Left hindlimb (tissue), 1 donor: ENCODE measurements at regions not wholly inside any gene's neighbourhood (a gene's known extent, or its start where the extent isn't known, plus 50 kb on each side); places are given as distances from the start of the nearest gene placed in this dataset.
"Not testable (repeated sequence)": the region's sequence is repeated elsewhere in the genome, so short reads cannot be mapped to it uniquely, and the experiment has no call there.

Experiments used
- DNase-seq: peaks from one replicate; pipeline ENCODE4 v3.0.0-alpha.2; 2018

DNA sequence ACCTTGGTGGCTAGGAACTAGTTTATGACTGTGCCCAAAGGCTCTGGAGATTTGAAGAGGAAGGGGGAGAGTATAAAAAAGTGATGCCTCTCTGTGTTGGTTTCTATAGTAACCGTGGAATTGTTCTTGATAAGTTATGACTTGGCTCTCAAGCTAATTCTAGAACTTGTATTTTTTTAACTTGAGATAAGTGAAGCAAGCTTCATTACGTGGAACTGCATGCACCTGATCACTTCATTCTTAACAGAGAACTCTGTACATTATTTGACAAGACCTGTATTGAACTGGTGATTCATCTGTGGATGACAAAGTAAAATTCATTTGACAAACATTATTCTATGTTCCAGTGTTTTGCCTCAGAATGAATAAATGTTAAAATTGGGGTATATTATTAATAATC is 1452.2 kb downstream of the REEP3 start:
- no peak for DNase-seq

DNA sequence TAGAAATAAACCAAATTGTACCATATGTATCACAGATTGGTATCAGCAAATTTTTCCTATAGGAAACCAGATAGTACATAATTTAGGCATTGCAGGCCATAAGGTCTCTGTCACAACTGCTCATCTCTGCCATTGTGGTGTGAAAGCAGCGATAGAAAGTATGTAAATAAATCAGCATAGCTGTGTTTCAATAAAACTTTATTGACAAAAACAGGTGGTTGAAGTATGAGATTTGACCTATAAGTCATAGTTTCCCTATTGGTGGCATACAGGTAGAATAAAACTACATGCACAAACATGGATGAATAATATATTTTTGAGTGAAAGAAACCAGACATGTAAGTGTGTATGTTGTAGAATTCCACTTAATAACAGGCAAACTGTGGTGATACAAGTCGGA is 1454.9 kb downstream of the REEP3 start:
- DNase-seq: no peak

DNA sequence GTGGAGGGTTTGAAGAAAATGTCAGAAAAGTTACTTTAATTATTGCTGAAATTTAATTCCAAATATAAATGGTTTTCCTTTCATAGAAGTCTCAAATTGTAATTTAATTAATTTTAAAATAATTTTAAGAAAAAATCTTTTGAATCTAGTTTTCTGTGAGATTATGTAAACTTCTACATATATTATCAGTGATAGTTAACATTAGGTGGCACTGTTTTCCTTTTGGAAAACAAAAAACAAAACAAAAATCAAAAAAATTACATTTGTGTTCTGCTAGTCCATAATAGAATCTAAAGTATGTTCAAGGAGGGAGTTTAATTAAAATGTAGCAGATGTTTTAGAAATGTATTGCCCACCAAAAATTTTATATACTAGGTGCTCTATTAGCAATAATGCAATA is 1456.7 kb downstream of the REEP3 start:
- DNase-seq: no peak

DNA sequence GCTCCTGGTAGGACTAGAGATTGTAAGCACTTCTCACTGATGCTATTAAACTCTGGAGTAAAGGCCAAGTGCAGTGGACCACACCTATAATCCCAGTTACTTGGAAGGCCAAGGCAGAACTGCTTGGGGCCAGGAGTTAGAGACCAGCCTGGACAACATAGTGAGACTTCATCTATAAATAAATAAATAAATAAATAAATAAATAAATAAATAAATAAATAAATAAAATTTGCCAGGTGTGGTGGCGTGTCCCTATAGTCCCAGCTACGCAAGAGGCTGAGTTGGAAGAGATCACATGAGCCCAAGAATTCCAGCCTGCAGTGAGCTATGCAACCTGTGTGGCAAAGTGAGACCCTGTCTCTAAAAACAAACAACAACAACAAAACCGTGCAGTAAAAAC is 1475.7 kb downstream of the REEP3 start:
- DNase-seq: no peak

DNA sequence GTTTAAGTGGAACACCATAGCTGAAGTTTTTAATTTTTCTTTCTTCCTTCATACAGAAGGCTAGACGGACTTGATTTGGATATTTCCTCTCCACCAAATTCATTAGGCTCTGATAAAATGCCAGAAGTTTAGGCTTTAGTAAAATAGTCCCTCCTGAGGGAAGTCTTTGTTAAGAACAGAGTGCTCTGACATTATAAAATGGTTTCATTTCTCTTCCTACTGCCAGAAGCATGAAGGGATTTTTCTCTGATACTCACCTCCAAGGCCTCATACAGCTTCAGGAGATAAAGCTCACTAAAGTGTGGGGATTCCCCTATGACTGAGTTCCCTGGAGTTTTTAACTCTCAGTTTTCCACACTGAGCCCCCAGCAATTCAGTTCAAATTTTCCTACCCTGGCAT is 1489.6 kb downstream of the REEP3 start:
- DNase-seq: no peak

DNA sequence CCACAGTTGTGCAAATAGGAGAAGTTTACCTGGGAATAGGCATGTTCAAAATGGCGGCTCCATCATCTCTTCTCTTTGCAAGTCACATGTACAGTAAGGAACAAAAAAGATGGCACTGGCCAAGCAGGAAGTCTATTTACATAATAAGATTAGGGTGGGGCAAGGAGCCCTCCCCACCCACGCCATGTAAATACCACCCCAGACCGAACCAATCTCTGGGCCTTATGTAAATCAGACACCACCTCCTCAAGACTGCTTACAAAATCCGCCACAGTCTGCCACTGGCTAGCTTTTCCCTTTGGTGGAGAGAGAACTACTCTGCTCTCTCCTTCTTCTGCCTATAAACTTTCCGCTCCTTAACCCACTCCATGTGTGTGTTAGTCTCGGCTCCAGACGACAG is 1496.3 kb downstream of the REEP3 start:
- no peak for DNase-seq

DNA sequence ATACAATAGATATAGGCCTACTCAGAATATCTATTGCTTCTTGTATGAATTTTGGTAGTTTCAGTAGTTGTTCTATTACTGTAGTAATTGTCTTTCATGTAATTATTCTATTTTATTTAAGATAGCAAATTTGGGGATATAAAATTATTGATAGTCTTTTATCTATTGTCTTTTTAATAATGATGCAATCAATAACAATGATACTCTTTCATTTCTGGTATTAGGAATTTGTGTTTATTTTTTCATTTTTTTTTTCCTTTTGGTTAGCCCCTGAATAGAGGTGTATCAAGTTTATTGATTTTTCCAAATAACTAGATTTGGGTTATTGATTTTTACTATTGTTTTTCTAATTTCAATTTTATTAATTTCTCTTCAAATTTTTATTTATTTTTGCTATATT is 1503.7 kb downstream of the REEP3 start:
- DNase-seq: no peak

DNA sequence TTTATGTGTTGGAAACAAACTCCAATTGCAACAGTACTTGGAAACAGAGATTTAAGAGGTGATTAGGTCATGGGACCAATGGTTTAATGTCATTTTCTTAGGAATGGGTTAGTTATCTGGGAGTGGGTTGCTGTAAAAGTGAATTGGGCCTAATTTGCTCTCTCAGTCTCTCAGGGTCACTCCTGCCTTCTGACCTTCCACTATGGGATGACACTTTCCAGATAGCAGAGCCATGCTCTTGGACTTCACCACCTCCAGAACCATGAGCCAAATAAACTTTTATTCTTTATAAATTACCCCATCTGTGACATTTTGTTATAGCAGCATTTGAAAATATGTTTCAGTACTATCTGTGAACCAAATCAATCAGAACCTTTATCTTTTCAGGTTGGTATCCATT is 1509.1 kb downstream of the REEP3 start:
- no peak for DNase-seq

DNA sequence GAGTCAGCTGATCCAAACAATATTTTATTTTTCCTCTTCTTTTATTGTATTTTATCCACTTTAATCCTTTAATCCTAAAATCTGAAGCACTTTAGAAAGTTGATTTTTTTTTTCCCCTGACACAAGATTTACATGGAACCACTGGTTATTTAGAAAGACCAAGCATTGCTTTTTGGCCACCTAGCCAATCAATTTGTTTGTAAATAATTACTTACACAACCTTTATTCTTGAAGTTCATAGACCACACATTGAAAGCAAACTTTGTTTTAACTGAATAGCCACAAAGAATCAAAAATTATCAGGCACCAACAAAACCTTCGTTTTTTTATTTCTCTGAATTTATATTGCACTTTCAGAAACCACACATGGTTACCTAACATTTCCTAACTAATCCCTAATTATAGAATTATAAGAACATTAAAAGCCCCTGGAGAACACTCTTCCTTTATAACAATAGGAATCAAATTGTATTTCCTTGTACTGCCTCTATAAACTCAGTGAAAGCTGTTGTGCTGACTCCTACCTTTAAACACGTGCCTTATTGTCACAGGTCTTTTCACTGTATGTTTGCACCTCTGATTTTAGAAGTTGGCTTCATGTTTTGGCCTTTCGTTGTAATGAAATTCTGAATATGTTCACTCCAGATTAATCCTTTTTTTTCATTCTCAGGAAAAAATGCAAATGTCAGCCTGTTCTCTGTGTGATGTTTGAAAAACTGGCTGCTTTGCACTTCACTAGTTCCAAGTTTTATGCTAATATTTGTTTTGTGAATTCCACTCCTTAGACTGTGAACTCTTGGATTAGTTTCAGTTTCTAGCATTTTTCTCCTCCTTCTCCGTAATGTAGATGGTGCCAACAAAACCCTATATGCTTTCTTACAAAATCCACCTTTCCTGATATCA is 1511.9 kb downstream of the REEP3 start:
- DNase-seq: no peak

DNA sequence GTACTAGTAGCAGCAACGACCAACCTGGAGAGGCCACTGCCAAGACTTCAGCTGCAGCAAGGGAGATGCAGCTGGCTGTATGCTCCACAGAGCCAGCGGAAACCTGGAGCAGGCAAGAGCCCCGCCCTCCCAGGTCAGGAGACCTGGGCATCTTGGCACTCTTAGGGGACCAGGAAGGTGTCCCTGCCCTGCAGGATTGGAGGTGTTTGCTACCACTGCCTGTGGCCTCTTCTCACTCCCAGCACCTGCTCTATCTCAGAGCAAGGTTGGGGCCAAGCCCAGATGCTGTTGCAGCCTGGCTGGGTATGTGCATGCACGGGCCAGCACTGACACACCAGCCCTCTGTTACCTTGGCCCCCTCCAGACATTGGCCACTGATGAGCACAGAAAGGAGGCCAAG is 1512.8 kb downstream of the REEP3 start:
- DNase-seq: no peak

DNA sequence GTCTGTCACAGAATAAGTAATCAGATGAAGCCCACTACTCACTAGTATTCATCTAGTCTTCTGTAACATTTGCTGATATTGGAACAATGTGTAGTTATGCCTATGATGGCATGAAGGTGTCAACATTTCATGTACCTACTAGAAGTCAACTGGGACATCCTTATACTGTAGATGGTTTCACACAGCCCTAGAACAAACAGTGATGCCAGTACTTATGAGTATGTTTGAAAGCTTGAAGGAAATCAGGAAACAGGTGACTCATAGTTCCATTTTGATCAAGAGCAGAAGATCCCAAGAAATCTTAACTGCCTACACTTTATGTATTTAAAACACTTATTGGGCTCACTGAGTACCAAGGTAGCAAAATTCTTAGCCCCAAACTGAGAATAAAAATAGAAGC is 1519.6 kb downstream of the REEP3 start:
- no peak for DNase-seq

DNA sequence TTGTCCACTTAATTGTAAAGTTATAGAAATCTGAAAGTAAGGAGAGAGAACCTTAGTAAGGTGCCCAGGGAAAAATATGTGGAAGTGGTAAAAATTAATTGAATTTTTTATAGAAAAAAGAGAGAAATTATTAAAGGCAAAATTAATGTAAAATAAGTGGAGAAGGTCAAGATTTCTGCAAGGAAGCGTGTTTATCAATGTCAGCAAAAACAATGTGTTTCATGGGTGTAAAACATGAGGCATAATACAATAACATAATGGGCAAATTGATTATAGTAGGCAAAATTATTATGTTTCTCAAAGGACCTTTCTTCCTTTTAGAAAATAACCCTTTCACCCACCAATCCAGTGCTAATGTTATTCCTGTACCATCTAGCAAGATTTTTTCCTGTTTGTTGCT is 1520.1 kb downstream of the REEP3 start:
- DNase-seq: no peak

DNA sequence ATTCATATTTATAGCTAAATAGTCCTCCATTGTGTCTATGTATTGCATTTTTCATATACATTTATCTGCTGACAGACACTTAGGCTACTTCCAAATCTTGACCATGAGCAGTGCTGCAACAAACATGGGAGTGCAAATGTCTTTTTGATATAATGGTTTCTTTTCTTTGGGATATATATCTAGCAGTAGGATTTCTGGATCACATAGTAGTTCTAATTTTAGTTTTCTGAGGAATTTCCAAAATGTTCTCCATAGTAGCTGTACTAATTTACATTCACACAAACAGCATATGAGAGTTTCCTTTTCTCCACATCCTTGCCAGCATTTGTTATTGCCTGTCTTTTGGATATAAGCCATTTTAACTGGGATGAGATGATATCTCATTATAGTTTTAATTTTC is 1521.3 kb downstream of the REEP3 start:
- no peak for DNase-seq

DNA sequence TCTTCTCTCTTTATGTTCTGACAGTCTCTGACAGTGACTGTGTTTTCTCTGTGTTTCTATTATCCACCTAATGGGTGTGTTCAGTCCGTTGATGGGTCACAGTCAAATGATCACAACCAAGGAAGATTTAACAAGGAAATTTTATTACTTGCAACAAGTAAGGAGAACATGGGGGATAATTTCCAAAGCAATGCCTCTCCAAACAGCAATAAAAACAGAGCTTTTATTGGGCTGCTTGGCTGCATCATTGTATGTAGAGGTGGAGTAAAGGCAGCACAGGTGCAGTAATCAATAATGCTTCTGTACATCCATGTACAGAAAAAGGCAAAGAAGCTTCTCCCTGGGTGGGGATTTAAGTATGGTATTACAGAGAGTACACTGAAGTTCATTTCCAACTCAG is 1525.6 kb downstream of the REEP3 start:
- no peak for DNase-seq

DNA sequence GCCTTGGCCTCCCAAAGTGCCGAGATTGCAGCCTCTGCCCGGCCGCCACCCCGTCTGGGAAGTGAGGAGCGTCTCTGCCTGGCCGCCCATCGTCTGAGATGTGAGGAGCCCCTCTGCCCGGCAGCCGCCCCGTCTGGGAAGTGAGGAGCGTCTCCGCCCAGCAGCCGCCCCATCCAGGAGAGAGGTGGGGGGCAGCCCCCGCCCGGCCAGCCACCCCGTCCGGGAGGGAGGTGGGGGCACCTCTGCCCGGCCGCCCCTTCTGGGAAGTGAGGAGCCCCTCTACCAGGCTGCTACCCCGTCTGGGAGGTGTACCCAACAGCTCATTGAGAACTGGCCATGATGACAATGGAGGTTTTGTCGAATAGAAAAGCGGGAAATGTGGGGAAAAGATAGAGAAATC is 1530.9 kb downstream of the REEP3 start:
- not testable (repeated sequence) for DNase-seq

DNA sequence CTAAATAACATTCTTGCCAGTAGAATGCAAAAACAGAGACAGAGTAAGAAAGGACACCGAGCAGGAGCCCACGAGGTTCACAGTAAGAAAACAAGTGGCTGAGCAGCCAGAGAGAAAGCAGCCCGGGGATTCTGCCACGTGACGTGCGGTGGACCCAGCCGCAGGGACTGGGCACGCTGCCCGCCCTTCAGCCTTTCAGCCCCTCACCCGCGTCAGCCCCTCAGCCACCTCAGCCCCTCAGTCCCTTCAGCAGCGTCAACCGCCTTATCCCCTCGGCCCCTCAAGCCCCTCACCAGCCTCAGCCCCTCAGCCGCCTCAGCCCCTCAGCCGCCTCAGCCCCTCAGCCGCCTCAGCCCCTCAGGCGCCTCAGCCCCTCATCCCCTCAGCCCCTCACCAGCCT is 1532.2 kb downstream of the REEP3 start:
- not testable (repeated sequence) for DNase-seq

DNA sequence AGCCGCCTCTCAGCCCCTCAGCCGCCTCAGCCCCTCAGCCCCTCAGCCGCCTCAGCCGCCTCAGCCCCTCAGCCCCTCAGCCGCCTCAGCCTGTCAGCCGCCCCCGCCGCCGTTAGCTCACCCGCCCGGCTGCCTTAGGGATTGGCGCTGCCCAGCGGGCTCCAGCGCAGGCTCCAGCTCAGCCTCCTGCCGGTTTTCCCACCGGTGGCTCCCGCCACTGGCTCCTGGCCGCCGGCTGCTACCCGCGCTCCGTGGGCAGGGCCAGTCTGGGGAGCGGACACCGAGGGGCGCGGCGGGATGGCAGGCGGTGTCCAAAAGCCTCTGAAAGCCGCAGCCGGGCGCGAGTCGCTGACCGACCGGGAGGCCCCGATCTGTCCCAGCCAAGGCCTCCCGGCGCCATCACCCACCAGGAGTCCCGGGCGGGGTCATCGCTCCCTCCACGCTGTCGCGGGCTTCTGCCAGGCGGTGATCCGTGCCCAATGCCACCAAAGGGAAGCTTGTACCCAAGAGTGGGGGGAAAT is 1532.7 kb downstream of the REEP3 start:
- DNase-seq: not testable (repeated sequence)

DNA sequence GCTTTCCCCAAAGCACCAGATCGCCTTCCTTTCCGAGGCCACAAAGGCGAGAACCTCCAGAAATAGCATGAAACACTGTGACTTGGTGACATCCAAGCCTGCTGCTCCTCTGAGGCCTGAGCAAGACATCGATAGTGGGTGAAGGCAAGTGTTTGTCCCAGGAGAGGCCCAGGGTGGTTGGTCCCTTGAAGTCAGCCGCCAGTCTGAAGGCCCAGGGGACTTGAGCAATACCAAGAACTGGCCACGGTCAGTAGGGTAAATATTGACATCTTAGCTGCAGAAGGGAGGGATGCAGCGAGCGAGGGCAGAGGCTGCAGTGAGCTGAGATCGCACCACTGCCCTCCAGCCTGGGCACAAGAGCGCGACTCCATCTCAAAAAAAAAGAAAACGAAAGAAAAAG is 1533.5 kb downstream of the REEP3 start:
- not testable (repeated sequence) for DNase-seq

DNA sequence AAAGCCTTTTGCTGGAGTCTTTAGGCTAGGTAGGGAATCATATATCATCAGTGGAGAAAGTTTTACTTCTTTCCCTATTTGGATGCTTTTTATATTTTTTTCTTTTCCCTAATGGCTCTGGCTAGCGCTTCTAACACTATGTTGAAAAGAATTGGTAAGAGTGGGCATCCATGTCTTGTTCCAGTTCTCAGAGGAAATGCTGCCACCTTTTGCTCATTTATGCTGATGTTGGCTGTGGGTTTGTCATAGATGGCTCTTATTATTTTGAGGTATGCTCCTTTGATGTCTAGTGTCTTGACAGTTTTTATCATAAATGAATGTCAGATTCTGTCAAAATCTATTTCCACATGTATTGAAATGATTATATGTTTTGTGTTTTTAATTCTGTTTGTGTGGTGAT is 1544.1 kb downstream of the REEP3 start:
- DNase-seq: no peak

DNA sequence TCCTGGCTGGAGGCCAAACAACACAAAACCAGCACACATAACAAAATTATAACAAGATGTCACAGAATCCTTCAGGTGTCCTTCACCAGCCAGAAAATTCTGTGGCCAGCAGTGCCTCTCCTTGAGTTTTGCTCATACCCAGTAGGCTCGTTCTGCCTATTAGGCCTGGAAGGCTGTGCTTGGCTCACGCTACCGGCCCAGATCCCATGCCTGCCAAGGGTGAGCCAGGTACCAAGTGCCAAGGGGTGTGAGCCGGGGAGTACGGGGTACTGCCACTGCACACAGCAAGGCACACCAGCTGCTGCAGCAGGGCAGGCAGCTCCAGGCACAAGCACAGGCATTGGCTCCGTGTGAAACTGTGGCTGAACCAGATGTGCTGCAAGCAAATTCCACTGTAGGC is 1562.0 kb downstream of the REEP3 start:
- DNase-seq: no peak

DNA sequence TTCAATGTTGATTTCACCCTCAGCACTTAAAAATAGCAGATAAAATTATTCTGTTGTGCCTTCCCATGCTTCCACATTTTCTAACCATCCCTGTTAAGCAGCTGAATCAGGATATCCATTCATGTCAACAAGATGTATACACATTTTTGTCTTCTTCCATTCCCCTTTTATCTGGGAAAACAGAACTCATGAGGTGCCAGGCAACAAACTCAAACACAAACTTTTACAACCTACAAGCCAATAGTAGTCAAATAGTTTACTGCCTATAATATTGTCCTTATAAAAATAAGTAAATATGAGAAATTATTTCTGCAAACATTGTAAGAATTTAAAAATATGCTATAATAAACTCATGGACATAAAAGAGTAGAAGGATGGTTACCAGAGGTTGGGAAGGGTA is 1569.8 kb downstream of the REEP3 start:
- DNase-seq: no peak

DNA sequence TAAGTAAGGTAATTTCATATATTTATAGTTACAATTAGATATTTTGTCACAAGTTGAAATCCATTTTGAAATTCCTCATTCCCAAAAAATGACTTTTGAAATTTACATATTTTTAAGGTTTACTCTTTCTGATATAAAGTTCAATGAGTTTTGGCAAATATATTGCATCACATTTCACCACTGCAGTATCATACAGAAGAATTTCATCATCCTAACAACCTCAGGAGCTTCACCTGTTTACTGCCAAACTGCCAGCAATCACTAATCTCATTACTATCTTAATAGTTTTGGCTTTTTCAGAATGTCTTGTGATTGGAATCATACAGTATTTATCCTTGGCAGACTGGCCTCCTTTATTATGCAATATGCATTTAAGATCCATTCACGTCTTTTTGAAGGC is 1578.9 kb downstream of the REEP3 start:
- DNase-seq: no peak

DNA sequence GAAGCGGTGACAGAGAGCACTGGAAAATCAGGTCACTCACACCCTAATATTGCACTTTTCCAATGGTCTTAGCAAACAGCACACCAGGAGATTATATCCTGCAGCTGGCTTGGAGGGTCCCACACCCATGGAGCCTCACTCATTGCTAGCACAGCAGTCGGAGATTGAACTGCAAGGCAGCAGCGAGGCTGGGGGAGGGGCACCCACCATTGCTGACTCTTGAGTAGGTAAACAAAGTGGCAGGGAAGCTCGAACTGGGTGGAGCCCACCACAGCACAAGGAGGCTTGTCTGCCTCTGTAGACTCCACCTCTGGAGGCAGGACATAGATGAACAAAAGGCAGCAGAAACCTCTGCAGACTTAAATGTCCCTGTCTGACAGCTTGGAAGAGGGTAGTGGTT is 1579.7 kb downstream of the REEP3 start:
- DNase-seq: not testable (repeated sequence)

DNA sequence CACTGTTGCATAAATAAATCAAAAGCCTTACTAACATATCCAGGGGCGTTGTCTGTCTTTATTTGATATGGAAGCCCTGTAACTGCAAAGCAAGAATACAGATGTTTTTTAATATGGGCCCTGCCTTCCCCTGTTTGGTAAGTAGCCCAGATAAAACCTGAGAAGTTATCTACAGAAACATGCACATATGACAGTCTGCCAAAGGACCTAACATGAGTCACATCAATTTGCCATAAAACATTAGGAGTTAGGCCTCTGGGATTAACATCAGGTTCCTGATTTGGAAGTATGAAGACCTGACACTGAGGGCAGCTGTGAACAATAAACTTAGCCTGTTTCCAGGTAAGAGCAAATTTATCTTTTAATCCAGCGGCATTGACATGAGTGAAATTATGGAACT is 1588.8 kb downstream of the REEP3 start:
- DNase-seq: no peak

DNA sequence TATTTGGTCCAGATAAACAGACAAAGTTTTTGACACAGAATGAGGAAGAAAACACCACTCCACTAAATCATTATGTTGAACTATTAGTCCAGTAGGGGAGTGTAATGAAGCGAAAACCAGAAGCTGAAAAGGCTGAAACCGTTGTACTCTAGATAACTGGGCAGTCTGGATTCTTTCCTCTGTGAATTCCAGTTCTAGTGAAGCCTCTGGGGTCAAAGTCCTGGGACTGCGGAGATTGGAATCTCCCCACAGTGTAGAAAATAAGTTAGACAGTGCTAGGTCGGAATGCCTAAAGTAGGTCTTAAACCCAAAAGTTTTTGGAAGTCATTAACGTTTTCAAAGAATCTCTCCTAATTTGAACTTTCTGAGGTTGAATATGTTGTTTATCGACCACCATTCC is 1589.9 kb downstream of the REEP3 start:
- not testable (repeated sequence) for DNase-seq
